ENCODE measurements at regions not wholly inside any gene's neighbourhood (a gene's known extent, or its start where the extent isn't known, plus 50 kb on each side); places are given as distances from the start of the nearest gene placed in this dataset.

DNA sequence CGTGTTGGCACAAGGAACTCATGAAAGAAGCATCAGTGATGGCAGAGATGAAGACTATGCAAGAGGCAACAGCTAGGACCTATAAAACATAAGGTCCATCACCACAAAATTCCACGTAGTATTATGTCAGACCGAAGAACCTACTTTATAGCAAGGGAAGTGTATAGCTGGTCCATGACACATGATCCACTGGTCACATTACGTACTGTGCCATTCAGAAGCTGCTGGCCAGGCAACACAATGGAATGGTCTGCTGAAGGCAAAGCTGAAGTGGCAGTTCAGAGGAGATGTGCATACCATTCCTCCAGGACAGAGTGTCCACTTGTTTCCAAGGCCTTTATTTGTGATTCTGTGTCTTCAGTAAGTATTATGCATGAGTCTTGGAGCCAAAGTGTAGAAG is 215.5 kb upstream of the UGT8 start:
- no peak for DNase-seq (ENCODE audit: low read depth)
- TF ChIP-seq, protein P1, sequence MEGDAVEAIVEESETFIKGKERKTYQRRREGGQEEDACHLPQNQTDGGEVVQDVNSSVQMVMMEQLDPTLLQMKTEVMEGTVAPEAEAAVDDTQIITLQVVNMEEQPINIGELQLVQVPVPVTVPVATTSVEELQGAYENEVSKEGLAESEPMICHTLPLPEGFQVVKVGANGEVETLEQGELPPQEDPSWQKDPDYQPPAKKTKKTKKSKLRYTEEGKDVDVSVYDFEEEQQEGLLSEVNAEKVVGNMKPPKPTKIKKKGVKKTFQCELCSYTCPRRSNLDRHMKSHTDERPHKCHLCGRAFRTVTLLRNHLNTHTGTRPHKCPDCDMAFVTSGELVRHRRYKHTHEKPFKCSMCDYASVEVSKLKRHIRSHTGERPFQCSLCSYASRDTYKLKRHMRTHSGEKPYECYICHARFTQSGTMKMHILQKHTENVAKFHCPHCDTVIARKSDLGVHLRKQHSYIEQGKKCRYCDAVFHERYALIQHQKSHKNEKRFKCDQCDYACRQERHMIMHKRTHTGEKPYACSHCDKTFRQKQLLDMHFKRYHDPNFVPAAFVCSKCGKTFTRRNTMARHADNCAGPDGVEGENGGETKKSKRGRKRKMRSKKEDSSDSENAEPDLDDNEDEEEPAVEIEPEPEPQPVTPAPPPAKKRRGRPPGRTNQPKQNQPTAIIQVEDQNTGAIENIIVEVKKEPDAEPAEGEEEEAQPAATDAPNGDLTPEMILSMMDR (conservative IDR thresholded peaks at IDR 0.05; ENCODE audit: low read depth, low read length) = no peak
- H3K4me3 ChIP-seq (ENCODE audit: low read depth, low read length) = no peak overlapping the region

DNA sequence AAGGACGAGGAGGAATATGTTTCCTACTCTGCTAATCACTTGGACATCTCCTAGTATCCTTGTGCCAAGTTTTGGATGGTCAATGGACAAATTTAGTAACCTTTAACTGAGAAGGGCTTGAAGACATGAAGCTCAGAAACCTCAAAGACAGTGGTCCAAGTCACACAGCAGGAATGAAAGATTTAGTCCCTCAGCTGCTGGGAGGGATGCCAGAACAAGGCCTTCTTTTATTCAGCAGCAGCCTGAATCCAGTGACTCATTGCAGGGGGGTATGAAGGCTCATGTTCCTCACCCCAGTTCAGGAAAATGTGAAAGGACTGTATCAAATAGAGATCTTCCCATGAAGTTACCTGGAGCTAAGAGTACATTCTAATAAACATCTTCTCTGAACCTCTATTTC is 214.9 kb upstream of the UGT8 start:
- TF ChIP-seq, protein P1 (conservative IDR thresholded peaks at IDR 0.05; ENCODE audit: low read depth, low read length) = no peak
- no peak for DNase-seq (ENCODE audit: low read depth)
- no peak overlapping the region for H3K4me3 ChIP-seq (ENCODE audit: low read depth, low read length)

DNA sequence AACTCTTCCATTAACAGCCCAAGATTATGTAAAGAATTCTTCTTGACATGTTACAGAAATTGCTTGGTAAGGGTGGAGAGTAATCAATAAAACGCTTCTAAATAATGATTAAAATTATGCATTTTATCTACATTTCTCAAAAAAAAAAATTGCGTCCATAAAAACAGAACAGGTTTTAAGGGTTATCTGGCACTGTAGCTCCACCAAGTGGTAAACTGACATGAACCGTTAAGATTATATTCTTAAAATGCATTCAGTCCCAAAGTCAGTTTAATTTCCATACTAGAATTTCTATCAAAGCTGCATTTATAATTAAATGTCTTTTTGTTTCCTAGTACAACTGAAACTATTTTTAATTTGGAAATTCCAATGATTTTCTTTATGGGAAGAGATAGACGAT is 214.0 kb upstream of the UGT8 start:
- TF ChIP-seq, protein P1 (conservative IDR thresholded peaks at IDR 0.05; ENCODE audit: low read depth, low read length) = peak; percentile 61
- H3K4me3 ChIP-seq (ENCODE audit: low read depth, low read length) = no peak overlapping the region
- DNase-seq (ENCODE audit: low read depth) = no peak

DNA sequence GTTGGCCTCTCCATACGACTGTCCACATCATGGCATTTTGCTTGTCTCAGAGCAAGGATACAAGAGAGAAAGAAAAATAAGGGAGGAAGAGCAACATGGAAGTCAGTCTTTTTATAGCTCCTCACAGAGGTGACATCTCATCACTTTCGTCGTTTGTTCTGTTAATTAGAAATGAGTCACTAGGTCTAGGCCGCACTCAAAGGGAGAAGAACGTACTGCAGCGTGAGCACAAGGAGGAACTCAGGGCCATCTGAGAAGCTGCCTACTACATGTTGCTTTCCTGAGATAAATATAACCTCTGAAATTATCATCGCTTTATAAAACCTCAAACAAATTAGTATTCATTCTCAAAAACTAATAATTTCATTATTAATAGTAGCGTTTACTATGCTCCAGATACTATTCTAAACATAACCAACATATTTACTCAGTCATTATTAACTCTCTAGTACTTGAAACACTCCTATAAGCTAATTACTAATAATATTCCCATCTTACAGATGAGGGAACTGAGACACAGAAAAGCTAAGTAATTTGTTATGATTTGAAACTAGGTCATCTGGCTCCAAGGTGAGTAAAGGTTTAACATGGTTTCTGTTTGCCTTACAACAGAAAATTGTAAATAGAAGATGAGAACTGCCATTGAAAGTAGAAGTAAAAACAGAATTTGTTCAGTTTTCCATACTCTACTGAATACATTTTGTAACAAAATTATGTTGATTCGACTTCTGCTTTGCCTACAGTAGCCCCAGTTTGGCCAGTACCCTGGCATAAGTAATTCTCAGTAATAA is 213.2 kb upstream of the UGT8 start:
- no peak for DNase-seq (ENCODE audit: low read depth)
- no peak overlapping the region for H3K4me3 ChIP-seq (ENCODE audit: low read depth, low read length)
- TF ChIP-seq, protein P1 (conservative IDR thresholded peaks at IDR 0.05; ENCODE audit: low read depth, low read length) = no peak

DNA sequence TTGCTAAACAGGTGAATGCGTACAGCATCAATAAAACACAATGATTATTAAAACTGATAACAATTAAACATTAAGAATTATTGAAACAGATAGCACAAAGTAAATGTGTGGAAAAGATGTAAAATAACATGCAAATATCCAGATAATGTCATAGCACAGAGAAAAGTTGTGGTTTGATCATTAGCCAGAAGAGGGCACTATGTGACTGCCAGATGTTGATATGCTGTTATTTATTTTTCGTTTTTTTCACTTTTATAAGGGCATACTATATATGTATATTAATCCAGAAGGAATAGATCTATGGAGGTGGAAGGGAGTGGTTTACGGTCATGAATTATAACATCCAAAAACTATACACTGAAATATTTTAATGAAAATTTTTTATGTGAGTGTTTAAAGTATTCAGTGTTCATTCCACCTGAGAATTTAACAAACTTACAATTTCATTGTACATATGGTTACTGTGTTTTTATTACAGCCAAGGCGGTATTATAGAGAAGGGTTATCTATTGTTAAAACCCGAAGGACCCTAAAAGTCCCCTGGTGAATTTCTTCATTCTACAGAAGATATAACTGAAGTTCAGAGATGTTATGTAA is 211.9 kb upstream of the UGT8 start:
- no peak overlapping the region for H3K4me3 ChIP-seq (ENCODE audit: low read depth, low read length)
- DNase-seq (ENCODE audit: low read depth) = no peak
- TF ChIP-seq, protein P1 (conservative IDR thresholded peaks at IDR 0.05; ENCODE audit: low read depth, low read length) = peak; percentile 70

DNA sequence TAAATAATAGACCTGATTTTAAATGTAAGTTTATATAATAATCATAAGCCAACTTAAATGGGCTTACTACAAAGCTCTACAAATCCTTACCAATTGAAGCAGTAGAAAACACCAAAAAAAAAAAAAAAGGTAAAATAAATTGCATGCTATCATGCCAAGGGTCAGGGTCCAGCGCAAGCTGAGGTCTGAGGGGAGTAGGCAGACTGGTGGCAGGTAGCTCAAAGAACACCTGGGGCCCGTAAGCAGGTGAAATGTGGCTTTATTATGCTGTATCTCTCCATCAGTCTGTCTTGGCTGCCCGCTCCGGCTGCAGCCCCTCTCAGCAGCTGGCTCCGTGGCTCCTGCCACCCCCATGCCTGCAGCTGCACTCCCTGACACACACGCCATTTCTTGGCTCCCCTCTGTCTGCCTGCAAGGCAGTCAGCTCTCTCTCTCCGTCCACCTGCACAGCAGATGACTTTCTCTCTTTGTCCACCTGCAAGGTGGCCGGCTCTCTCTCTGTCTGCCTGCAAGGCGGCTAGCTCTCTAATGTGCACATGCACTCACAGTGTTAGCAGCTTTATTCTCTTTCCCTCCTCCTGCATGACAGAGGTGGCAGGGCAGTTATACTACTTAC is 209.4 kb upstream of the UGT8 start:
- DNase-seq (ENCODE audit: low read depth) = no peak
- no peak overlapping the region for H3K4me3 ChIP-seq (ENCODE audit: low read depth, low read length)
- TF ChIP-seq, protein P1 (conservative IDR thresholded peaks at IDR 0.05; ENCODE audit: low read depth, low read length) = no peak
